H9 (cell line): ENCODE measurements at regions not wholly inside any gene's neighbourhood (a gene's known extent, or its start where the extent isn't known, plus 50 kb on each side); places are given as distances from the start of the nearest gene placed in this dataset.

ENCODE experiments used
- DNase-seq: peaks from one replicate; pipeline ENCODE4 v3.0.0-alpha.2; 2017
- H2AFZ ChIP-seq: one replicate; pipeline ENCODE4 v1.6.1; 2013; ENCODE audit warnings: mild to moderate bottlenecking, low read length, control low read depth, moderate library complexity
- H2AK5ac ChIP-seq: 2 replicates; pipeline ENCODE4 v1.6.1; 2013; ENCODE audit warnings: low read length, control low read depth, mixed read lengths; ENCODE audit not compliant: insufficient read length
- H2BK120ac ChIP-seq: one replicate; pipeline ENCODE4 v1.6.1; 2013; ENCODE audit warnings: low read depth, mild to moderate bottlenecking, low read length, control low read depth, inconsistent platforms; ENCODE audit not compliant: poor library complexity, severe bottlenecking
- H2BK12ac ChIP-seq: 2 replicates; pipeline ENCODE4 v1.6.1; 2013; ENCODE audit warnings: low read length, control low read depth, mixed read lengths, low read depth; ENCODE audit not compliant: insufficient read length
- H2BK15ac ChIP-seq: 2 replicates; pipeline ENCODE4 v1.6.1; 2013; ENCODE audit warnings: low read depth, low read length, control low read depth
- H2BK20ac ChIP-seq: one replicate; pipeline ENCODE4 v1.6.1; 2013; ENCODE audit warnings: low read depth, mild to moderate bottlenecking, low read length, control low read depth, inconsistent platforms; ENCODE audit not compliant: poor library complexity, severe bottlenecking
- H2BK5ac ChIP-seq: 2 replicates; pipeline ENCODE4 v1.6.1; 2013; ENCODE audit warnings: low read length, control low read depth, mixed read lengths; ENCODE audit not compliant: insufficient read length
- H3K14ac ChIP-seq: 2 replicates; pipeline ENCODE4 v1.6.1; 2013; ENCODE audit warnings: low read length, control low read depth; ENCODE audit not compliant: insufficient read depth
- H3K18ac ChIP-seq: 2 replicates; pipeline ENCODE4 v1.6.1; 2013; ENCODE audit warnings: low read depth, mild to moderate bottlenecking, mixed read lengths, low read length, control low read depth; ENCODE audit not compliant: insufficient read length
- H3K23ac ChIP-seq: 2 replicates; pipeline ENCODE4 v1.6.1; 2013; ENCODE audit warnings: low read length, control low read depth, mixed read lengths, low read depth; ENCODE audit not compliant: insufficient read length
- H3K23me2 ChIP-seq: 2 replicates; pipeline ENCODE4 v1.6.1; 2013; ENCODE audit warnings: low read depth, mild to moderate bottlenecking, mixed read lengths, low read length, control low read depth; ENCODE audit not compliant: insufficient read length, poor library complexity, severe bottlenecking
- H3K27ac ChIP-seq: 2 replicates; pipeline ENCODE4 v1.5.1; 2013; ENCODE audit warnings: low read length, control low read depth, mixed read lengths, low read depth; ENCODE audit not compliant: insufficient read length
- H3K27me3 ChIP-seq: 2 replicates; pipeline ENCODE4 v1.6.1; 2013; ENCODE audit warnings: low read length, control low read depth, inconsistent platforms; ENCODE audit not compliant: insufficient read depth
- H3K4ac ChIP-seq: 2 replicates; pipeline ENCODE4 v1.6.1; 2013; ENCODE audit warnings: low read depth, mild to moderate bottlenecking, control low read depth, inconsistent platforms, low read length, moderate library complexity
- H3K4me1 ChIP-seq: 2 replicates; pipeline ENCODE4 v1.6.1; 2013; ENCODE audit warnings: low read length, control low read depth, inconsistent platforms; ENCODE audit not compliant: insufficient read depth
- H3K4me2 ChIP-seq: 2 replicates; pipeline ENCODE4 v1.6.1; 2013; ENCODE audit warnings: low read length, control low read depth, mixed read lengths; ENCODE audit not compliant: insufficient read length, insufficient read depth
- H3K56ac ChIP-seq: 2 replicates; pipeline ENCODE4 v1.6.1; 2013; ENCODE audit warnings: low read depth, mild to moderate bottlenecking, mixed read lengths, low read length, control low read depth; ENCODE audit not compliant: insufficient read length
- H3K79me1 ChIP-seq: 2 replicates; pipeline ENCODE4 v1.6.1; 2013; ENCODE audit warnings: low read depth, mild to moderate bottlenecking, moderate library complexity, low read length, control low read depth, inconsistent platforms; ENCODE audit not compliant: insufficient read depth, poor library complexity, severe bottlenecking
- H3K79me2 ChIP-seq: 2 replicates; pipeline ENCODE4 v1.6.1; 2013; ENCODE audit warnings: low read length, control low read depth, inconsistent platforms; ENCODE audit not compliant: insufficient read depth
- H3K9ac ChIP-seq: 2 replicates; pipeline ENCODE4 v1.6.1; 2013; ENCODE audit warnings: low read length, control low read depth, mixed read lengths; ENCODE audit not compliant: insufficient read length; ENCODE audit errors: extremely low read depth
- H3K9me3 ChIP-seq: one replicate; pipeline ENCODE4 v1.6.1; 2013; ENCODE audit warnings: low read depth, low read length, inconsistent platforms; ENCODE audit not compliant: control insufficient read depth
- H3T11ph ChIP-seq: one replicate; pipeline ENCODE4 v1.6.1; 2013; ENCODE audit warnings: mild to moderate bottlenecking, low read length, control low read depth, inconsistent platforms
- H4K20me1 ChIP-seq: one replicate; pipeline ENCODE4 v1.6.1; 2013; ENCODE audit not compliant: control insufficient read depth, insufficient read length, insufficient read depth
- H4K5ac ChIP-seq: 2 replicates; pipeline ENCODE4 v1.6.1; 2013; ENCODE audit warnings: low read depth, mild to moderate bottlenecking, mixed read lengths, low read length, control low read depth; ENCODE audit not compliant: insufficient read length
- H4K8ac ChIP-seq: replicated peaks from 2 replicates; pipeline ENCODE4 v1.6.1; 2013; ENCODE audit warnings: low read length, control low read depth, mixed read lengths, low read depth; ENCODE audit not compliant: insufficient read length
- H4K91ac ChIP-seq: 2 replicates; pipeline ENCODE4 v1.6.1; 2013; ENCODE audit warnings: low read depth, mild to moderate bottlenecking, moderate library complexity, mixed read lengths, low read length, control low read depth; ENCODE audit not compliant: insufficient read length
- H3K27ac Mint-ChIP-seq, 3 experiments: 2 replicates in 2 of 3; 3 replicates in 1 of 3; pipeline ENCODE4 v1.8.0; 2020 to 2021; ENCODE audit warnings: mixed read lengths in 3 of 3, mild to moderate bottlenecking in 1 of 3, moderate library complexity in 1 of 3
- H3K27me3 Mint-ChIP-seq: 2 replicates; pipeline ENCODE4 v1.8.0; 2021; ENCODE audit warnings: low read depth, mild to moderate bottlenecking, moderate library complexity, mixed read lengths
- H3K36me3 Mint-ChIP-seq, 3 experiments: 2 replicates in 2 of 3; 3 replicates in 1 of 3; pipeline ENCODE4 v1.8.0; 2020 to 2021; ENCODE audit warnings: low read depth in 3 of 3, mixed read lengths in 3 of 3; ENCODE audit not compliant: insufficient read depth in 1 of 3
- H3K4me1 Mint-ChIP-seq, 2 experiments: 2 replicates each; pipeline ENCODE4 v1.8.0; 2020; ENCODE audit warnings: mixed read lengths in 2 of 2
- H3K4me3 Mint-ChIP-seq, 2 experiments: 2 replicates in 1 of 2; 3 replicates in 1 of 2; pipeline ENCODE4 v1.8.0; 2020 to 2021; ENCODE audit warnings: mild to moderate bottlenecking in 2 of 2, mixed read lengths in 2 of 2, moderate library complexity in 1 of 2
- H3K9me3 Mint-ChIP-seq, 2 experiments: 2 replicates in 1 of 2; 3 replicates in 1 of 2; pipeline ENCODE4 v1.8.0; 2020; ENCODE audit warnings: mild to moderate bottlenecking in 2 of 2, mixed read lengths in 2 of 2, moderate library complexity in 1 of 2
- WGBS: extraction: QIAGEN DNeasy Blood & Tissue Kit; methylation state at CpG from one replicate; pipeline ENCODE4 v1.1.7; 2013; ENCODE audit warnings: missing lambda C conversion rate, low lambda C conversion rate, mixed read lengths; ENCODE audit not compliant: insufficient read length; ENCODE audit errors: extremely low coverage; 5-methylcytosine and 5-hydroxymethylcytosine counted together
- TF ChIP-seq, protein P1 (sequence below): fragments of 200-600 bp; sonication (generic); conservative IDR thresholded peaks from 3 replicates; pipeline ENCODE4 v1.8.0; 2021; ENCODE audit warnings: antibody characterized with exemption, mild to moderate bottlenecking

DNA sequence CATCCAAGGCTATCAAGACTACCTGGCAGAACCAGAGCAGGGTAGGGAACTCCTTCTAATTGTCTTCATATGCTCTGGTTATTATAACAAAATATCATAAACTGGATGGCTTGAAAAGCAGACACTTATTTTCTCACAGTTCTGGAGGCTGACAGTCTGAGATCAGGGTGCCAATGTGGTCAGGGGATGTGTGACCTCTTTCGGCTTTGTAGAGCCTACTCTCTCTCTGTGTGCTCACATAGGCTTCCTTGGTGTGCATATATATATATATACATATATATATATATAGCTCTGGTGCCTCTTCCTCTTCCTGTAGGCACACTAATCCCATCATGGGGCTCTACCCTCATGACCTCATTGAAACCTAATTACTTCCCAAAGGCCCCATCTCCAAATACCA, 101.6 kb downstream of the ARL6IP6 start:
- Mint-ChIP-seq H3K9me3 (no peaks in the 10 kb centered on the region), H3K36me3 (no peaks in the 10 kb centered on the region), H3K27me3 (no peaks in the 10 kb centered on the region), H3K4me1 (peaks cover 0 to 8% of the 10 kb centered on the region in 2 experiments; a peak in 2 of 4 replicates), H3K27ac (no peak overlapping the region), H3K4me3 (no peak overlapping the region)
- no peak overlapping the region for H3K4me2 ChIP-seq
- H3K14ac ChIP-seq: no peak overlapping the region
- TF ChIP-seq, protein P1, sequence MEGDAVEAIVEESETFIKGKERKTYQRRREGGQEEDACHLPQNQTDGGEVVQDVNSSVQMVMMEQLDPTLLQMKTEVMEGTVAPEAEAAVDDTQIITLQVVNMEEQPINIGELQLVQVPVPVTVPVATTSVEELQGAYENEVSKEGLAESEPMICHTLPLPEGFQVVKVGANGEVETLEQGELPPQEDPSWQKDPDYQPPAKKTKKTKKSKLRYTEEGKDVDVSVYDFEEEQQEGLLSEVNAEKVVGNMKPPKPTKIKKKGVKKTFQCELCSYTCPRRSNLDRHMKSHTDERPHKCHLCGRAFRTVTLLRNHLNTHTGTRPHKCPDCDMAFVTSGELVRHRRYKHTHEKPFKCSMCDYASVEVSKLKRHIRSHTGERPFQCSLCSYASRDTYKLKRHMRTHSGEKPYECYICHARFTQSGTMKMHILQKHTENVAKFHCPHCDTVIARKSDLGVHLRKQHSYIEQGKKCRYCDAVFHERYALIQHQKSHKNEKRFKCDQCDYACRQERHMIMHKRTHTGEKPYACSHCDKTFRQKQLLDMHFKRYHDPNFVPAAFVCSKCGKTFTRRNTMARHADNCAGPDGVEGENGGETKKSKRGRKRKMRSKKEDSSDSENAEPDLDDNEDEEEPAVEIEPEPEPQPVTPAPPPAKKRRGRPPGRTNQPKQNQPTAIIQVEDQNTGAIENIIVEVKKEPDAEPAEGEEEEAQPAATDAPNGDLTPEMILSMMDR: no peak
- H4K8ac ChIP-seq: no peak overlapping the region
- no peak overlapping the region for H2BK120ac ChIP-seq
- H3K18ac ChIP-seq: no peak overlapping the region
- no peaks in the 10 kb centered on the region for H3K79me1 ChIP-seq
- no peak overlapping the region for H3K56ac ChIP-seq
- no peak overlapping the region for H3K23ac ChIP-seq
- H4K20me1 ChIP-seq: no peaks in the 10 kb centered on the region
- H2BK5ac ChIP-seq: no peak overlapping the region
- no peaks in the 10 kb centered on the region for H3K23me2 ChIP-seq
- H4K5ac ChIP-seq: no peak overlapping the region
- H2BK12ac ChIP-seq: no peak overlapping the region
- H2AFZ ChIP-seq: no peak overlapping the region
- no peak overlapping the region for H3K27ac ChIP-seq
- H3T11ph ChIP-seq: no peak overlapping the region
- H3K4ac ChIP-seq: no peak overlapping the region
- no peaks in the 10 kb centered on the region for H3K9me3 ChIP-seq
- no CpG with 5 or more reads among the region's 1 CpG for WGBS
- H4K91ac ChIP-seq: no peak overlapping the region
- H3K9ac ChIP-seq: no peak overlapping the region
- no peaks in the 10 kb centered on the region for H3K27me3 ChIP-seq
- no peak overlapping the region for H2BK15ac ChIP-seq
- H3K4me1 ChIP-seq: peaks cover 2% of the 10 kb centered on the region; the same call in 1 of the 2 replicates
- H2BK20ac ChIP-seq: no peak overlapping the region
- DNase-seq: no peak
- H2AK5ac ChIP-seq: no peak overlapping the region
- no peaks in the 10 kb centered on the region for H3K79me2 ChIP-seq
